Fibroblast of lung (primary cell): ENCODE measurements at regions not wholly inside any gene's neighbourhood (a gene's known extent, or its start where the extent isn't known, plus 50 kb on each side); places are given as distances from the start of the nearest gene placed in this dataset.

Source experiments
- DNase-seq, 2 donors: peaks; one replicate each; pipeline versions ENCODE4 v3.0.0 to v3.0.0-alpha.2; 2010; ENCODE audit warnings: low read depth in 2 of 2
- H2AFZ ChIP-seq: 2 replicates; pipeline ENCODE4 v1.5.1; 2012; ENCODE audit warnings: low read length, control low read depth, inconsistent platforms
- H3K27ac ChIP-seq: 2 replicates; pipeline ENCODE4 v1.5.1; 2011; ENCODE audit warnings: low read length, control low read depth; ENCODE audit not compliant: insufficient read depth
- H3K27me3 ChIP-seq: 2 replicates; pipeline ENCODE4 v1.5.1; 2011; ENCODE audit warnings: mild to moderate bottlenecking, low read length; ENCODE audit not compliant: control insufficient read depth, insufficient read depth
- H3K36me3 ChIP-seq: 2 replicates; pipeline ENCODE4 v1.5.1; 2011; ENCODE audit warnings: low read length; ENCODE audit not compliant: control insufficient read depth, insufficient read depth
- H3K4me1 ChIP-seq: 2 replicates; pipeline ENCODE4 v1.5.1; 2011; ENCODE audit warnings: low read length; ENCODE audit not compliant: control insufficient read depth, insufficient read depth; ENCODE audit errors: extremely low read depth
- H3K4me2 ChIP-seq: 2 replicates; pipeline ENCODE4 v1.5.1; 2011; ENCODE audit warnings: low read length, control low read depth; ENCODE audit not compliant: insufficient read depth; ENCODE audit errors: extremely low read depth
- H3K4me3 ChIP-seq, 4 experiments: fragments of 200-600 bp in 1 of 4; sonication (generic) in 1 of 4; replicated peaks in 1 of 4; 2 replicates each; pipeline ENCODE4 v1.5.1; 2011 to 2016; ENCODE audit warnings: low read length in 4 of 4, low read depth in 3 of 4, mild to moderate bottlenecking in 3 of 4, control low read depth in 2 of 4, inconsistent platforms in 1 of 4, mixed read lengths in 1 of 4; ENCODE audit not compliant: insufficient read depth in 1 of 4; ENCODE audit errors: control extremely low read depth in 1 of 4
- H3K79me2 ChIP-seq: 2 replicates; pipeline ENCODE4 v1.5.1; 2012; ENCODE audit warnings: mild to moderate bottlenecking, low read length, inconsistent platforms; ENCODE audit not compliant: control insufficient read depth, insufficient read depth
- H3K9ac ChIP-seq: 2 replicates; pipeline ENCODE4 v1.5.1; 2011; ENCODE audit warnings: mild to moderate bottlenecking, low read length, control low read depth; ENCODE audit not compliant: insufficient read depth
- H3K9me3 ChIP-seq: 2 replicates; pipeline ENCODE4 v1.5.1; 2012; ENCODE audit warnings: low read depth, low read length; ENCODE audit not compliant: control insufficient read depth, insufficient read depth
- H4K20me1 ChIP-seq: 2 replicates; pipeline ENCODE4 v1.5.1; 2011; ENCODE audit warnings: low read length; ENCODE audit not compliant: control insufficient read depth, insufficient read depth; ENCODE audit errors: extremely low read depth
- CTCF ChIP-seq, 2 donors: IDR thresholded peaks in 1 of 2; conservative IDR thresholded peaks in 1 of 2; 1 replicate in 1 of 2; 2 replicates in 1 of 2; pipeline ENCODE4 v1.5.1; 2011 to 2012; ENCODE audit warnings: low read length in 2 of 2, control low read depth in 1 of 2, inconsistent platforms in 1 of 2, low read depth in 1 of 2, mild to moderate bottlenecking in 1 of 2
- EZH2 ChIP-seq: IDR thresholded peaks from 2 replicates; pipeline ENCODE4 v1.5.1; 2012; ENCODE audit warnings: low read length, control low read depth, mild to moderate bottlenecking; ENCODE audit errors: missing control alignments

- Histone ChIP-seq H3K79me2 (no peaks in the 10 kb centered on the region), H3K4me1 (no peaks in the 10 kb centered on the region), H3K4me3 (no peak overlapping the region), H4K20me1 (no peaks in the 10 kb centered on the region), H3K36me3 (no peaks in the 10 kb centered on the region), H3K4me2 (no peak overlapping the region), H3K27ac (no peak overlapping the region), H3K27me3 (no peaks in the 10 kb centered on the region), H3K9me3 (no peaks in the 10 kb centered on the region), H2AFZ (no peak overlapping the region), H3K9ac (no peak overlapping the region)
- DNase-seq, result no peak
- TF ChIP-seq CTCF (conservative IDR thresholded peaks at IDR 0.05 in 1 of 2, IDR thresholded peaks at IDR 0.05 in 1 of 2; ENCODE audit: low read depth in 1 of 2, low read length in 2 of 2) (no peak), EZH2 (no peak)
Measured at GRCh38 chr3:190973771-190974170, 111.3 kb upstream of the GMNC start.

- Histone ChIP-seq H3K36me3 (no peaks in the 10 kb centered on the region), H3K27ac (no peak overlapping the region), H3K27me3 (no peaks in the 10 kb centered on the region), H3K4me1 (no peaks in the 10 kb centered on the region), H2AFZ (no peak overlapping the region), H3K9ac (no peak overlapping the region), H3K9me3 (no peaks in the 10 kb centered on the region), H3K79me2 (no peaks in the 10 kb centered on the region), H3K4me3 (no peak overlapping the region), H3K4me2 (no peak overlapping the region), H4K20me1 (no peaks in the 10 kb centered on the region)
- TF ChIP-seq CTCF (conservative IDR thresholded peaks at IDR 0.05 in 1 of 2, IDR thresholded peaks at IDR 0.05 in 1 of 2; ENCODE audit: low read depth in 1 of 2, low read length in 2 of 2) (no peak), EZH2 (no peak)
- peak in 1 of 2 donors; percentile 5 for DNase-seq
Measured at GRCh38 chr3:190972840-190973270, 110.4 kb upstream of the GMNC start.

GRCh38 chr3:190972196-190972595 lies 109.7 kb upstream of the GMNC start:
- DNase-seq, result no peak
- Histone ChIP-seq H3K4me3 (no peak overlapping the region), H3K79me2 (no peaks in the 10 kb centered on the region), H3K4me1 (no peaks in the 10 kb centered on the region), H3K9ac (no peak overlapping the region), H3K27me3 (no peaks in the 10 kb centered on the region), H3K9me3 (no peaks in the 10 kb centered on the region), H3K36me3 (no peaks in the 10 kb centered on the region), H2AFZ (no peak overlapping the region), H3K27ac (no peak overlapping the region), H3K4me2 (no peak overlapping the region), H4K20me1 (no peaks in the 10 kb centered on the region)
- TF ChIP-seq CTCF (conservative IDR thresholded peaks at IDR 0.05 in 1 of 2, IDR thresholded peaks at IDR 0.05 in 1 of 2; ENCODE audit: low read depth in 1 of 2, low read length in 2 of 2) (no peak), EZH2 (no peak)
